Effector memory CD8-positive, alpha-beta T cell (primary cell): ENCODE measurements at regions not wholly inside any gene's neighbourhood (a gene's known extent, or its start where the extent isn't known, plus 50 kb on each side); places are given as distances from the start of the nearest gene placed in this dataset.
"Not testable (repeated sequence)": the region's sequence is repeated elsewhere in the genome, so short reads cannot be mapped to it uniquely, and the experiment has no call there.

Source experiments
- ATAC-seq: fragments of 150-1000 bp; cut with Tn5 transposase; replicated peaks from 2 replicates; pipeline ENCODE4 v1.10.0; 2021; ENCODE audit warnings: mild to moderate bottlenecking, moderate library complexity
- DNase-seq, 3 experiments: peaks; one replicate each; pipeline ENCODE4 v3.0.0; 2021
- H3K27ac Mint-ChIP-seq, 2 donors: one replicate each; pipeline ENCODE4 v1.8.0; 2022; ENCODE audit warnings: mild to moderate bottlenecking in 2 of 2, mixed read lengths in 2 of 2, moderate library complexity in 2 of 2
- H3K27me3 Mint-ChIP-seq, 2 donors: one replicate each; pipeline ENCODE4 v1.8.0; 2022; ENCODE audit warnings: mixed read lengths in 2 of 2
- H3K36me3 Mint-ChIP-seq: one replicate; pipeline ENCODE4 v1.8.0; 2022; ENCODE audit warnings: mild to moderate bottlenecking, moderate library complexity, mixed read lengths; ENCODE audit not compliant: insufficient read depth
- H3K4me1 Mint-ChIP-seq, 2 donors: one replicate each; pipeline ENCODE4 v1.8.0; 2022; ENCODE audit warnings: low read depth in 2 of 2, mixed read lengths in 2 of 2
- H3K4me3 Mint-ChIP-seq, 2 donors: one replicate each; pipeline ENCODE4 v1.8.0; 2022; ENCODE audit warnings: mild to moderate bottlenecking in 2 of 2, mixed read lengths in 2 of 2, moderate library complexity in 2 of 2
- H3K9me3 Mint-ChIP-seq, 2 donors: one replicate each; pipeline ENCODE4 v1.8.0; 2022; ENCODE audit warnings: mixed read lengths in 2 of 2

- ATAC-seq (no peak), DNase-seq (no peak)
- Mint-ChIP-seq H3K4me1 (no peaks in the 10 kb centered on the region), H3K27me3 (peaks cover 26 to 38% of the 10 kb centered on the region in 2 donors), H3K4me3 (no peak overlapping the region), H3K36me3 (no peaks in the 10 kb centered on the region), H3K27ac (no peak overlapping the region), H3K9me3 (no peaks in the 10 kb centered on the region)
Observed at GRCh38 chr2:121838551-121838950, 83.1 kb downstream of the TSN start.

- Mint-ChIP-seq H3K4me1 (no peaks in the 10 kb centered on the region), H3K4me3 (no peak overlapping the region), H3K9me3 (no peaks in the 10 kb centered on the region), H3K27ac (no peak overlapping the region), H3K27me3 (peaks cover 20 to 49% of the 10 kb centered on the region in 2 donors), H3K36me3 (no peaks in the 10 kb centered on the region)
- ATAC-seq: no peak
- DNase-seq: no peak
Observed at GRCh38 chr2:121839584-121839983, 84.1 kb downstream of the TSN start.

GRCh38 chr2:121849236-121849635 is 93.8 kb downstream of the TSN start:
- Mint-ChIP-seq H3K36me3 (no peaks in the 10 kb centered on the region), H3K27me3 (peaks cover 24 to 41% of the 10 kb centered on the region in 2 donors), H3K4me3 (no peak overlapping the region), H3K9me3 (no peaks in the 10 kb centered on the region), H3K27ac (no peak overlapping the region), H3K4me1 (no peaks in the 10 kb centered on the region)
- no peak for DNase-seq
- ATAC-seq: no peak

- ATAC-seq, H3K27ac Mint-ChIP-seq, H3K9me3 Mint-ChIP-seq, DNase-seq, H3K4me1 Mint-ChIP-seq, H3K36me3 Mint-ChIP-seq, H3K4me3 Mint-ChIP-seq: not testable (repeated sequence)
- H3K27me3 Mint-ChIP-seq: peaks cover 42 to 53% of the 10 kb centered on the region in 2 donors
Observed at GRCh38 chr2:121853149-121853548, 97.7 kb downstream of the TSN start.

- Mint-ChIP-seq H3K27me3 (peaks cover 39 to 57% of the 10 kb centered on the region in 2 donors), H3K36me3 (no peaks in the 10 kb centered on the region), H3K4me3 (no peak overlapping the region), H3K27ac (no peak overlapping the region), H3K4me1 (no peaks in the 10 kb centered on the region), H3K9me3 (no peaks in the 10 kb centered on the region)
- ATAC-seq (no peak), DNase-seq (no peak)
Observed at GRCh38 chr2:121855510-121855909, 100.1 kb downstream of the TSN start.

GRCh38 chr2:121856360-121856759 is 100.9 kb downstream of the TSN start:
- H3K27ac Mint-ChIP-seq: peak overlapping the region in 1 of 2 donors; percentile 39
- H3K4me1 Mint-ChIP-seq: no peaks in the 10 kb centered on the region
- ATAC-seq: no peak
- no peaks in the 10 kb centered on the region for H3K36me3 Mint-ChIP-seq
- no peaks in the 10 kb centered on the region for H3K9me3 Mint-ChIP-seq
- peaks cover 43 to 63% of the 10 kb centered on the region in 2 donors for H3K27me3 Mint-ChIP-seq
- DNase-seq: no peak
- H3K4me3 Mint-ChIP-seq: no peak overlapping the region

GRCh38 chr2:121858369-121858768 is 102.9 kb downstream of the TSN start:
- Mint-ChIP-seq H3K4me3 (no peak overlapping the region), H3K4me1 (no peaks in the 10 kb centered on the region), H3K9me3 (no peaks in the 10 kb centered on the region), H3K36me3 (no peaks in the 10 kb centered on the region), H3K27ac (no peak overlapping the region), H3K27me3 (peaks cover 54 to 73% of the 10 kb centered on the region in 2 donors)
- ATAC-seq (no peak), DNase-seq (no peak)

GRCh38 chr2:121858847-121859246 is 103.4 kb downstream of the TSN start:
- Mint-ChIP-seq H3K9me3 (peaks cover 0 to 1% of the 10 kb centered on the region in 2 donors), H3K4me1 (no peaks in the 10 kb centered on the region), H3K4me3 (no peak overlapping the region), H3K27me3 (peaks cover 58 to 76% of the 10 kb centered on the region in 2 donors), H3K36me3 (no peaks in the 10 kb centered on the region), H3K27ac (no peak overlapping the region)
- no peak for DNase-seq
- ATAC-seq: no peak

GRCh38 chr2:121860033-121860757 is 104.7 kb downstream of the TSN start:
- Mint-ChIP-seq H3K36me3 (no peaks in the 10 kb centered on the region), H3K27ac (no peak overlapping the region), H3K4me3 (no peak overlapping the region), H3K27me3 (peaks cover 57 to 74% of the 10 kb centered on the region in 2 donors), H3K9me3 (peaks cover 0 to 2% of the 10 kb centered on the region in 2 donors), H3K4me1 (no peaks in the 10 kb centered on the region)
- ATAC-seq (no peak), DNase-seq (no peak)

- Mint-ChIP-seq H3K27ac (no peak overlapping the region), H3K4me3 (no peak overlapping the region)
Observed at GRCh38 chr2:121860758-121861227, 105.3 kb downstream of the TSN start.

GRCh38 chr2:121862286-121862685 is 106.8 kb downstream of the TSN start:
- H3K36me3 Mint-ChIP-seq: no peaks in the 10 kb centered on the region
- no peak overlapping the region for H3K27ac Mint-ChIP-seq
- ATAC-seq: no peak
- no peaks in the 10 kb centered on the region for H3K4me1 Mint-ChIP-seq
- H3K4me3 Mint-ChIP-seq: no peak overlapping the region
- no peak for DNase-seq
- H3K27me3 Mint-ChIP-seq: peaks cover 39 to 67% of the 10 kb centered on the region in 2 donors
- peaks cover 0 to 2% of the 10 kb centered on the region in 2 donors for H3K9me3 Mint-ChIP-seq

More at GRCh38 chr2:121860758-121861227, 105.3 kb downstream of the TSN start:
- ATAC-seq: no peak
- Mint-ChIP-seq H3K36me3 (no peaks in the 10 kb centered on the region), H3K9me3 (peaks cover 0 to 2% of the 10 kb centered on the region in 2 donors), H3K27me3 (peaks cover 53 to 69% of the 10 kb centered on the region in 2 donors), H3K4me1 (no peaks in the 10 kb centered on the region)
- no peak for DNase-seq

- ATAC-seq: no peak
- Mint-ChIP-seq H3K36me3 (no peaks in the 10 kb centered on the region), H3K4me1 (no peaks in the 10 kb centered on the region), H3K4me3 (no peak overlapping the region), H3K27me3 (peaks cover 34 to 49% of the 10 kb centered on the region in 2 donors), H3K9me3 (peaks cover 0 to 2% of the 10 kb centered on the region in 2 donors), H3K27ac (no peak overlapping the region)
- no peak for DNase-seq
Observed at GRCh38 chr2:121865914-121866313, 110.5 kb downstream of the TSN start.

- Mint-ChIP-seq H3K4me3 (no peak overlapping the region), H3K9me3 (peaks cover 0 to 2% of the 10 kb centered on the region in 2 donors), H3K27me3 (peaks cover 27 to 41% of the 10 kb centered on the region in 2 donors), H3K4me1 (no peaks in the 10 kb centered on the region), H3K27ac (no peak overlapping the region), H3K36me3 (no peaks in the 10 kb centered on the region)
- no peak for ATAC-seq
- DNase-seq: no peak
Observed at GRCh38 chr2:121866789-121867188, 111.3 kb downstream of the TSN start.

GRCh38 chr2:121868652-121869051 is 113.2 kb downstream of the TSN start:
- ATAC-seq (no peak), DNase-seq (no peak)
- peaks cover 16 to 29% of the 10 kb centered on the region in 2 donors for H3K27me3 Mint-ChIP-seq

More at GRCh38 chr2:121868652-121869051, 113.2 kb downstream of the TSN start:
- Mint-ChIP-seq H3K9me3 (peaks cover 0 to 2% of the 10 kb centered on the region in 2 donors), H3K4me1 (no peaks in the 10 kb centered on the region), H3K27ac (no peak overlapping the region), H3K4me3 (no peak overlapping the region), H3K36me3 (no peaks in the 10 kb centered on the region)
